Fibroblast of lung (primary cell): ENCODE measurements at regions not wholly inside any gene's neighbourhood (a gene's known extent, or its start where the extent isn't known, plus 50 kb on each side); places are given as distances from the start of the nearest gene placed in this dataset.

Experiments used
- DNase-seq, 2 donors: peaks; one replicate each; pipeline versions ENCODE4 v3.0.0 to v3.0.0-alpha.2; 2010; ENCODE audit warnings: low read depth in 2 of 2
- H2AFZ ChIP-seq: 2 replicates; pipeline ENCODE4 v1.5.1; 2012; ENCODE audit warnings: low read length, control low read depth, inconsistent platforms
- H3K27ac ChIP-seq: 2 replicates; pipeline ENCODE4 v1.5.1; 2011; ENCODE audit warnings: low read length, control low read depth; ENCODE audit not compliant: insufficient read depth
- H3K27me3 ChIP-seq: 2 replicates; pipeline ENCODE4 v1.5.1; 2011; ENCODE audit warnings: mild to moderate bottlenecking, low read length; ENCODE audit not compliant: control insufficient read depth, insufficient read depth
- H3K36me3 ChIP-seq: 2 replicates; pipeline ENCODE4 v1.5.1; 2011; ENCODE audit warnings: low read length; ENCODE audit not compliant: control insufficient read depth, insufficient read depth
- H3K4me1 ChIP-seq: 2 replicates; pipeline ENCODE4 v1.5.1; 2011; ENCODE audit warnings: low read length; ENCODE audit not compliant: control insufficient read depth, insufficient read depth; ENCODE audit errors: extremely low read depth
- H3K4me2 ChIP-seq: 2 replicates; pipeline ENCODE4 v1.5.1; 2011; ENCODE audit warnings: low read length, control low read depth; ENCODE audit not compliant: insufficient read depth; ENCODE audit errors: extremely low read depth
- H3K4me3 ChIP-seq, 4 experiments: fragments of 200-600 bp in 1 of 4; sonication (generic) in 1 of 4; replicated peaks in 1 of 4; 2 replicates each; pipeline ENCODE4 v1.5.1; 2011 to 2016; ENCODE audit warnings: low read length in 4 of 4, low read depth in 3 of 4, mild to moderate bottlenecking in 3 of 4, control low read depth in 2 of 4, inconsistent platforms in 1 of 4, mixed read lengths in 1 of 4; ENCODE audit not compliant: insufficient read depth in 1 of 4; ENCODE audit errors: control extremely low read depth in 1 of 4
- H3K79me2 ChIP-seq: 2 replicates; pipeline ENCODE4 v1.5.1; 2012; ENCODE audit warnings: mild to moderate bottlenecking, low read length, inconsistent platforms; ENCODE audit not compliant: control insufficient read depth, insufficient read depth
- H3K9ac ChIP-seq: 2 replicates; pipeline ENCODE4 v1.5.1; 2011; ENCODE audit warnings: mild to moderate bottlenecking, low read length, control low read depth; ENCODE audit not compliant: insufficient read depth
- H3K9me3 ChIP-seq: 2 replicates; pipeline ENCODE4 v1.5.1; 2012; ENCODE audit warnings: low read depth, low read length; ENCODE audit not compliant: control insufficient read depth, insufficient read depth
- H4K20me1 ChIP-seq: 2 replicates; pipeline ENCODE4 v1.5.1; 2011; ENCODE audit warnings: low read length; ENCODE audit not compliant: control insufficient read depth, insufficient read depth; ENCODE audit errors: extremely low read depth
- CTCF ChIP-seq, 2 donors: IDR thresholded peaks in 1 of 2; conservative IDR thresholded peaks in 1 of 2; 1 replicate in 1 of 2; 2 replicates in 1 of 2; pipeline ENCODE4 v1.5.1; 2011 to 2012; ENCODE audit warnings: low read length in 2 of 2, control low read depth in 1 of 2, inconsistent platforms in 1 of 2, low read depth in 1 of 2, mild to moderate bottlenecking in 1 of 2
- EZH2 ChIP-seq: IDR thresholded peaks from 2 replicates; pipeline ENCODE4 v1.5.1; 2012; ENCODE audit warnings: low read length, control low read depth, mild to moderate bottlenecking; ENCODE audit errors: missing control alignments

- no peaks in the 10 kb centered on the region for H4K20me1 ChIP-seq
- no peaks in the 10 kb centered on the region for H3K9me3 ChIP-seq
- no peaks in the 10 kb centered on the region for H3K36me3 ChIP-seq
- H3K79me2 ChIP-seq, result no peaks in the 10 kb centered on the region
- no peak overlapping the region for H3K4me2 ChIP-seq
- no peaks in the 10 kb centered on the region for H3K4me1 ChIP-seq
- no peak for DNase-seq
- no peak overlapping the region for H3K27ac ChIP-seq
- no peak overlapping the region for H3K4me3 ChIP-seq
- no peak overlapping the region for H3K9ac ChIP-seq
- H3K27me3 ChIP-seq, result no peaks in the 10 kb centered on the region
- no peak overlapping the region for H2AFZ ChIP-seq
- no peak for TF ChIP-seq EZH2
- no peak for TF ChIP-seq CTCF (conservative IDR thresholded peaks at IDR 0.05 in 1 of 2, IDR thresholded peaks at IDR 0.05 in 1 of 2; ENCODE audit: low read depth in 1 of 2, low read length in 2 of 2)
These were observed 103.2 kb upstream of the CHRM3 start for GRCh38 chr1:239283216-239283615.

- Histone ChIP-seq H3K36me3 (no peaks in the 10 kb centered on the region), H3K27me3 (no peaks in the 10 kb centered on the region), H3K9ac (no peak overlapping the region), H4K20me1 (no peaks in the 10 kb centered on the region), H3K9me3 (no peaks in the 10 kb centered on the region), H3K4me3 (no peak overlapping the region), H3K27ac (no peak overlapping the region), H2AFZ (no peak overlapping the region), H3K4me2 (no peak overlapping the region), H3K79me2 (no peaks in the 10 kb centered on the region), H3K4me1 (no peaks in the 10 kb centered on the region)
- no peak for TF ChIP-seq EZH2
- no peak for DNase-seq
These were observed 104.0 kb upstream of the CHRM3 start for GRCh38 chr1:239282411-239282810.

GRCh38 chr1:239276051-239276450, 110.3 kb upstream of the CHRM3 start:
- Histone ChIP-seq H4K20me1 (no peaks in the 10 kb centered on the region), H3K9me3 (no peaks in the 10 kb centered on the region)

More at GRCh38 chr1:239276051-239276450, 110.3 kb upstream of the CHRM3 start:
- DNase-seq, result no peak
- TF ChIP-seq EZH2 (no peak), CTCF (conservative IDR thresholded peaks at IDR 0.05 in 1 of 2, IDR thresholded peaks at IDR 0.05 in 1 of 2; ENCODE audit: low read depth in 1 of 2, low read length in 2 of 2) (no peak)
- Histone ChIP-seq H3K9ac (no peak overlapping the region), H3K36me3 (no peaks in the 10 kb centered on the region), H3K79me2 (no peaks in the 10 kb centered on the region), H3K27me3 (no peaks in the 10 kb centered on the region), H3K4me3 (no peak overlapping the region), H3K4me1 (no peaks in the 10 kb centered on the region), H3K27ac (no peak overlapping the region), H3K4me2 (no peak overlapping the region), H2AFZ (no peak overlapping the region)
